ENCODE measurements at regions not wholly inside any gene's neighbourhood (a gene's known extent, or its start where the extent isn't known, plus 50 kb on each side); places are given as distances from the start of the nearest gene placed in this dataset.

DNA sequence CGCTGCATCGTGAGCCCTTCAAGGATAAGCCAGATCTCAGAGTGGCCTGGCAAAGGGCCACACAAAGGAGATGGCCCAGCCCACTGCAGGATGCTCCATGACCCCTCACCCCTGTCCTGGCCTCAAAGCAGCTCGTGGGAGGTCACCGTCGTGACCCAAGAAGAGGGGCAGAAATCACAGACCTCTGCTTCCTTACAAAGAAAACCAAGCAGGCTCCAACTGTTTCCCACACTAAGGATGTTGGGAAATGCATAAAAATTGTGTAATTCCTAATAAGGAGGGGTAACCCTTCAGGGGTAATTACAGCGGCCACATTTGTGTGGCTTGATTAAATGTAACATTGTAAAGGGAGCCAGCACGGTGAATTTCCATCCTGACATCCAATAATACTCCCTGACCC lies 102.3 kb downstream of the BOD1L2 start:
- DNase-seq, result no peak

DNA sequence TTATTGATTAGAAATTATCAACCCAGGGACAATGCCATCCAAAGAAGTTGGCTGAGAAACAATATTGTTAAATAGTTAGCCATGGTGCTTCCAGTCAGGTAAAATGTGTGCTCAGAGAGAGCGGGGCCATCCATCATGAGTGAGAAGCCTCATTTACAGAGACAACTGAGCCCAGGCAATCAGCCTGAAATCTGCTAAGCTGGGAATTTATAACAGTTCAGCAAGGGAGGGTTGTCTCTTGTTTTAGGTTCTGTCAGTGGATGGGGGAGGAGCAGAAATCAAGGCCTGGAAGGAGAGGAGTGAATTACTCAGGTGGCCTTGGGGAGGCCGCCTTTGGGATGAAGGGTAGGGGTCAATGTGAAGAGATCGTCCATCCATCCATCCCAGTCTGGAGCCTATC lies 102.5 kb upstream of the ST8SIA3 start:
- DNase-seq, result no peak

DNA sequence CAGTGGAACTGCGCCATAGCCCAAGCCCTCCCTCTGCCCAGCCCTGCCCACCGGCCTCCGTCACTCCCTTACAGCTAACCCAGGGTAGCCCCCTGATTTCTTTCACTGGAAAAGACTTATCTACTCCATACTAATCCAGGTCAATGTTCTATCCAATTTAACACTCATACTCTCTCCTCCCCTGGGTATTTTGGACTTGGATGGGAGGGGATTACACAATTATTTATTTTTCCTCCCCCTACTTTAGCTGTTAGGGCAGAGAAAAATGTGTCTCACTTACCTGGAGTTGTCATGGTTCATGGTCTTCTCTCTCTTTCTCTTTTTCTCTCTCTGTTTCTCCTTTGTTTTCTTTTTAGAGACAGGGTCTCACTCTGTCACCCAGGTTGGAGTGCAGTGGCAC lies 100.6 kb upstream of the ST8SIA3 start:
- DNase-seq, result no peak

DNA sequence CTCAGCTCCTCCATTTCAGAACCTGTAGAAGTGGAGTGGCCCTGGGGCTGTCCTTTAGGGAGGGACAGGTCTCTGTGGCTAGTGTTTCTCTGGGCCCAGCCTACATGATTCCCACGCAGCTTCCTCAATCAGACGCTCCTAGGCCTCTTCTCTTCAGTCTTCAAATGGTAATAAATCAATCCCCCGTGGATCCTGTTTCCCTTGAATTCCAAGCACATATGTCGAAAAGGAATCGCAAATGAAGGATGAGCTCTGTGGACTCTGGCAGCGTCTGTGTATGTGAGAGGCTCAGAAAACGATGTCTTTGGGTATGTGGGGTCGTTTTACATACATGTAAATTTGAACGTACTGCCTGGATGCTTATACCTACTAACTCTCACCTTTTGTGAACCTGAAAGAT lies 98.5 kb upstream of the ST8SIA3 start:
- DNase-seq, result no peak

DNA sequence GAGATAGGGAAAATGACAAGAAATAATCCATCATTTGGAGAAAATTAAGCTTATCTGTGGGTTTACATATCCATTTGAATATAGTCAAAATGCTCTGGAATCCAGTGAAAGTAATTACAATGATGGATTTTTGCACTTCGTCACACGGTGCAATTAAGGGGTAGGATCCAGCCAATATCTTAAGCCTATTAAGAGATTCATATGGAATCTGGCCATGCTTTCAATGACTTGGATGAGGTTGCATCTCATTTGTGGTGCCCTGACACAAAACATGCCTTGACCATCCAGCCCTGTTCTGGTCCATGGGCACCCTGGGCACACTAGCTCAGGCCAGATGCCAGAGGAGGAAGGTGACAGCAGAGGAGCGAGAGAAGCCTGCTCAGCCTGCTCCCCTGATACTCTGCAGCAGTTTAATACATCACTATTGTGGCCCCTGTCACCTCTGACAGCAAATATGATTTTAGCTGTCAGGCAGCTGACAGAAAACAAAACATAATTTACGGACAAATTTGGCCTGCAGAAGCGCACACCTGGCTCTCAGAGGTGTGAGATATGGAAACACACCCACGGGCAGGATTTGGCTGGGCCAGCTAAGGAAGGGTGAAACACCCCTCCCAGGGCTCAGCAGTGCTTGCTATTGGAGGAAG lies 94.1 kb upstream of the ST8SIA3 start:
- DNase-seq, result peak; percentile 33

DNA sequence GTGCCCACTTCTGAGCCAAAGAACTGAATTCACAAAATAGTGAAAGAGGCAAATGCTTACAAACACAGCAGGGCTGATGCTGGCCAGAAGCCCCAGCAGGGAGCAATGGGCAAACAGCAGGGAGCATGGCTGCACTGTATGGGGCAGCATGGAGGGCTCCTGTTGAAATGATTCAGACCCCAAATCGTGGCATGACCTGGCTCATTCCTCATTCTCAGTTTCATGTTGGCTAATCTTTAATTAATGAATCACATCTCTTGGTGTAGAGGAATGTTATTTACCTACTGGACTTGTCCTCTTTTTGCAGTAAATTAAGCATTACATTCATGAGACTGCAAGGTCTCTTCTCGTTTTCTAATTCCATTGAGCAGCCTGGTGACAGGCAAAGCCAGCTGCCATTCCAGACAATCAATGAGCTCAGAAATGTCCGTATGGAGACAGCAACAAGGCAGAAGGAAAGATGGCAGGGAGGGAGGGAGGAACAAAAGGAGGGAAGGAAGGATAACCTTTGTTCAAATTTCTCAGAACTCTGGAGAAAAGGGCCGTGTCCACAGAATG lies 84.9 kb upstream of the ST8SIA3 start:
- no peak for DNase-seq

DNA sequence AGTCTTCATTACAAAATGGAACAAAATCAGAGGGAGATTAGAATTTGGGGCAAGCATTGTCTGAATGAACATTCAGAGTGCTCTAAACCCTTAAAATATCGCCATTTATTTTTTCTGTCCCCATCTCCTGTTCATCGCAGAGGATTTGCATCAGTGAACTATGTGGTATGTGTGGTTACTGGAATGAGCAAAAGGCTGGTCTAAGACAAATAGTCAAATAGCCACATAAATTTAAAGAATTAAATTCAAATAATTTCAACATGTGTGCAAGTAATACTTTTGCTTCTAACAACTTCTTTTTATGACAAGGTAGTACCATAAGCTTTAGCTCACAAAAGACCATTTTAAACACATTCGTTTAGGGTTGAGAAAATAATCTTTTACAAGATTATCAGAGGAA lies 82.6 kb upstream of the ST8SIA3 start:
- no peak for DNase-seq

DNA sequence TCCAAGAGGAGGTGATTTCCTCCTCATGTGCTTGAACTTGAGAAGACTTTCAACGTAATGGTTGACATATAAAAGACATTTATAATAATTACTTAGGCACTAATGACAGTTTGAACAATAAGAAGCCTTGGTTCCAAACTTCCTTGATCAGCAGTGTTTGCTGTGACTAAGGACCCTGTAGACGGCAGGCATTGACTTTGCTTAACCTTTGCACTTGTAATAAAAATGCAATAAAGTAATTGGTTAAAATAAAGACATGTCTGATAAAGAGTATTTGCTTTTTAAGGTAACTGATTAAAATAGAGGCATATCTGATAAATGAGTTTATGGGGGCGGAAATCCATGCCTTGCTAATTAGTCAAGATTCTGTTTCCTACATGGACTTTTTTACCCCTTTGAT lies 82.2 kb upstream of the ST8SIA3 start:
- DNase-seq, result no peak

DNA sequence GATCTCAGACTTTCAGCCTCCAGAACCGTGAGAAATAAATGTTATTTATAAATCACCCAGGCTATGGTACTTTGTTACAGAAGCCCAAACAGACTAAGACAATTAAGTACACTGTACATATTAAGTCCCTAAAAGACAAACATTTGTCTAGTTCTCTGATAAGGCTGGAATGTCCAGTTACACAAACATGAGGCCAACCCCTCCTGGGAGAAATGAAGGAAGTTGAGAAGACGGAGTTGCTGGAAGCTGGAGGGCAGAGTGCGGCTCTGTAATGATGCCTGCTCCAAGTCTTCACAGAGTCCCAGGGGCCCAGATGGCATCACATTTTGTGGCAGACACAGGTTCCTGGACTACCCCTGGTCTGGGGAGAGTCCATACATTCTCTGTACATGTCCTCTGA lies 79.2 kb upstream of the ST8SIA3 start:
- DNase-seq, result no peak

DNA sequence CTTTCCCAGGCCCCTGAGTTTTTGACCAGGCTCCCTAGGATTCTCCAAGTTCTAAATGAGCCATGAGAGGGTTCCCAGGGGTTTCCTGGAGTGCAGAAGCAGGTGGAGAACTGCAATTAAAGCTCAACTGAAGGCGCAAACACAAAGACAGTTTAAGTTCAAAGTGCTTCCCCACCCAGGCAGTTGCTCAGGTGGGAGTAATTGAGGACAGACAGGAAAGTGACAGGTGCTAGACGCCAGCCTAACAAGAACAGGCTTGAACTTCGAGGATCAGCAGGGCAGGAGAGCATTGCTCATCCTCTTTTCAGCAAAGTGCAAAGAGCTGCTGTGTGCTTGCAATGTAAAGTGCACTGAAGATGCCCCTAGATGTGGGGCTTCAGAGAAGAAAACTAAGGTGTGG lies 77.2 kb upstream of the ST8SIA3 start:
- peak; percentile 63 for DNase-seq

DNA sequence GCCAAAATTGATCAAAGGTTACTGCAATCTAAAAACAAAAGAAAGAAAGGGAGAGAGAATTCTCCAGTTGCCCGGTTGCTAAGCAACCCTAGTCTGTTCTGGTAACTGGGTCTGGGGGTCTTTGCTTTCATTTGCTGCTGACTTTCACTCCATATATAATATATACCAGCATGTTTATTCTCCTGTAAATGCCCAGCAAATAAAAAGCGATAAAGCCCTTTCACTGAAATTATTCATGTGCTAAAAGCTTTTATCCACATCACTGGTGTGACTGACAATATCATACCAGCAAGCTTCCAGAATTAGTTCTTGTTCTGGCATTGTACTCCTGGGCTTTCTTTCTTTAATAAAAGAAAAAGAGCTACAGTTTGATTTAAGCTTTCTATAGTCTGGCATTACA lies 75.5 kb upstream of the ST8SIA3 start:
- DNase-seq, result peak; percentile 34

DNA sequence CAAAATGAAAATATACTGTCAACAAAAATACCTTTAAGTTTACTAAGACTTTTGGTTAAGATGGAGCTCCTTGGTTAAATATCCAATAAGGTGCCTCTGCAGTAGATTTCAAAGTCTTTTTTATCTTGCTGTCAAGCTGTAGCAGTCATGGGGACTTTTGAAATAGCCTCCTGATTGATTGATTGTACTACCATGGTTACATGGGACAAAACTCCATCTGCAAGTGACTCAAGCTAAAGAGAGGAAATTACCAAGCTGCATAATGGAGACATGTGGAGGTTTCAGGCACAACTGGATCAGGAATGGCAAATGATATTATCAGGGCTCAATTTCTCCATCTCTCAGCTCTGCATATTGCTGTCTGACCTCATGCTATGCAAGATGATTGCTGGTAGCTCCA lies 73.4 kb upstream of the ST8SIA3 start:
- no peak for DNase-seq

DNA sequence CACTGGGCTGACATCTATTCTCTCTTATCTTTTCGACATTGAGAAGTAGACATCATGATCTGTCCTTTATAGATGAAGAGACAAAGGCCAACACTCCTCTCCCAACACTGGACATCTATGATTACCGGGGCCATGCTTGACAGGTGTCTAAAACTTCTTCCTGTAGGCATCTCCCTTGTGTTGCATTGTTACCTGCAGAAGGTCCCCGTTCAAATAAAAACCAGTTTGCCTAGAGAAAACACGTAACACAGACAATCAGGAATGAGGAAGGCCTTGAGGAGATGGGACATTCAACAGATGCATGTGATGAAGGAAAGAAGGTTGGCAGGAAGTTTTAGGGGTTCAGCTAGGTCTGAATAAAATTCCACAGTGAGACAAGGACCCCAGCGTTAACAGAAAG lies 70.8 kb upstream of the ST8SIA3 start:
- no peak for DNase-seq

DNA sequence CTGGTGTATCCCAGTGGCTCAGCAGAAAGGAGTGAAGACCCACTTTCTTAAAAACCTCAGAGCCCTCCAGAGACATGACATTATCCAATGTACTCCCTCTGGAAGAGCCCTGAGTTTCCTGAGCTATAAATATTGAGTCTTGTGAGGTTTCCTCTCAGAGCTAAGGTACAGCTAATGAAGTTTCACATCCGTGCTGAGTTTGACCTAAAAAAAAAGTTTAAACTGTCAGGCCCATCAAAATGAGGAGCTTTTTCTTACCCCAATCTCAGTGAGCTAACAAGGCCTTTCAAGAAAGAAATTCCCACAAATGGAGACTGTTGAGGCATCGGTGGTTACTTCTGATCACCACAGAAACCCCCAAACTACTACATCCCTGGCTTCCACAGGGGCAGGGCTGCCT lies 65.4 kb upstream of the ST8SIA3 start:
- no peak for DNase-seq

DNA sequence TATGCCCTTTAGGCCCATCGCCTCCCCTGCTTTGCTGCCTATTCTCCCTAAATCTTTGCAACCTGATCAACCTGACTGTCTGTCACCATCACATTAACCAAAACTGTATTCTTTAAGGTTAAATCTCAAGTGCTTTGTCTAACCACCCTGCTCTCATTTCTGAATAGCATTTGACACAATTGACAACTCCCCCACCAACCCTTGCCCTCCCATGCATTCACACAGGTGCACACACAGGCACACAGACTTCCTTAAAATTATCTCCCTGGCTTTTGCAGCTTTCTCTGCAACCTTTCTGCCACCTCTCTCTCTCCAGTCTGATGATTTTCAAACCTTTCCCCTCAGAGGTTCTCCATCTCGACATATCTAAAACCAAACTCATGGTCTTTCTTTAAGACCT lies 64.6 kb upstream of the ST8SIA3 start:
- DNase-seq, result no peak

DNA sequence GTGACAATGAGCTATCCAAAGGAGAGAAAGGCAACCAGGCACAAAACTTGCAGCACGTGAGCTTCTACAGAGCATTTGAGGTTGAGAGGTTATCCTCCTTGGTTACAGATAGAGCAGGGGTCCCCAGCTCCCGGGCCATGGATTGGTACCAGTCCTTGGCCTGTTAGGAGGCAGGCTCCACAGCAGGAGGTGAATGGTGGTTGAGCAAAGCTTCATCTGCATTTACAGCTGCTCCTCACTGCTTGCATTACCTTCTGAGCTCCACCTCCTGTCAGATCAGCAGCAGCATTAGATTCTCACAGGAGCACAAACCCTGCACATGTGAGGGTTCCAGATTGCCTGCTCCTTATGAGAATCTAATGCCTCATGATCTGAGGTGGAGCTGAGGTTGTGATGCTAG lies 57.8 kb upstream of the ST8SIA3 start:
- DNase-seq, result no peak

DNA sequence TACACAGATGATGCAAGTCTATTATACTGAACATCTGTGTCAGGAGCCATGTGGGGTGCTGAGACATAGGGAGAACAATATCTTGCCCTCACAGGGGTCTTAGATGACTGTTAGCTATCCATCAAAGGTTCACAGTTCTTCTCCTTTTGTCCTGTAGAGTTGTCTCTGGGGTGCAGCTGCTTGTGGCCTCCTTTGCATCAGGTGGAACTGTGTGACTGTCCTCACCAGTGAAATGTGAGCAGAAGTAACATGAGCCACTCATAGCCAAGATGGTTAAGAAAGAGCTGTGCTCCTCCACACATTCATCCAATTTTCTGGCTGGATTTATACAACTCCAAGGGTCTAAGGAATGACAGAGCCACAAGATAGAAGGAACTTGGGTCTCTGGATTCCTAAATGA lies 56.0 kb upstream of the ST8SIA3 start:
- DNase-seq, result no peak

DNA sequence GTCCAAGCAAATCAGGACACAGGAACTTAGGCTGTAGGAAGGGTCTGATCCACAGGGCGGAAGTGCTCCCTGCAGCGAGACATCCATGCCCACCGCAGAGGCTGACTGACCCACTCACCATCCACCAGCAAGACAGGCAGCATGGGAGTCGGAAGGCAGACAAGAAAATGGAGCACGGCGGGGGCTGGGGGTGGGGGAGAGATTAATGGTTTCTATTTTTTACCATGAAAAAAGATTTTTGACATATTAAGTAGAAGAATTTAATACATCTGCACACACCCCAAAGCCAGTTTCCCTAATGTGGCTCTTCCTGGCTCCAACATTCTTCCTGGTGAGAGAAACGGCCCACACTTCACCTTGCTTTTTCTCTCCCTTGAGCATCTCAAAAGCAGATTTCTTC lies 55.1 kb upstream of the ST8SIA3 start:
- DNase-seq, result no peak

DNA sequence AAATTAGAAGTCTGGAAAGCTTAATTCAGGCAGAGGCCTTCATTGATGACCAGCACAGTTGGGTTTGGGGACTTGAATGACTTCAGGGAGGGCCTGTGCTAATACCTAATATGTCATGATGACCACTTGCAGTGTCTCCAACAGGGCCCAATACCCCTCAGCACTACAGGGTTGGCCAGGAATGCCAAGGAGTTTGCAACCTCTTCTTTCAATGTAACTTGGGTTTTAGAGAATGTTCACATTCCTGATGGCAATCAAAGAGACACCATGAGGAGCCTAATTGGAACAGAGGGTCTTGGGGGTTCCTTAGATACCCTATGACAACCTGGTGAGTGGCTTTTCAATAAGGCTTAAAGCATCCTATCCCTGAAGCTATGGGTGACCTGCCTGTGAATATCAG lies 52.4 kb upstream of the ST8SIA3 start:
- no peak for DNase-seq

DNA sequence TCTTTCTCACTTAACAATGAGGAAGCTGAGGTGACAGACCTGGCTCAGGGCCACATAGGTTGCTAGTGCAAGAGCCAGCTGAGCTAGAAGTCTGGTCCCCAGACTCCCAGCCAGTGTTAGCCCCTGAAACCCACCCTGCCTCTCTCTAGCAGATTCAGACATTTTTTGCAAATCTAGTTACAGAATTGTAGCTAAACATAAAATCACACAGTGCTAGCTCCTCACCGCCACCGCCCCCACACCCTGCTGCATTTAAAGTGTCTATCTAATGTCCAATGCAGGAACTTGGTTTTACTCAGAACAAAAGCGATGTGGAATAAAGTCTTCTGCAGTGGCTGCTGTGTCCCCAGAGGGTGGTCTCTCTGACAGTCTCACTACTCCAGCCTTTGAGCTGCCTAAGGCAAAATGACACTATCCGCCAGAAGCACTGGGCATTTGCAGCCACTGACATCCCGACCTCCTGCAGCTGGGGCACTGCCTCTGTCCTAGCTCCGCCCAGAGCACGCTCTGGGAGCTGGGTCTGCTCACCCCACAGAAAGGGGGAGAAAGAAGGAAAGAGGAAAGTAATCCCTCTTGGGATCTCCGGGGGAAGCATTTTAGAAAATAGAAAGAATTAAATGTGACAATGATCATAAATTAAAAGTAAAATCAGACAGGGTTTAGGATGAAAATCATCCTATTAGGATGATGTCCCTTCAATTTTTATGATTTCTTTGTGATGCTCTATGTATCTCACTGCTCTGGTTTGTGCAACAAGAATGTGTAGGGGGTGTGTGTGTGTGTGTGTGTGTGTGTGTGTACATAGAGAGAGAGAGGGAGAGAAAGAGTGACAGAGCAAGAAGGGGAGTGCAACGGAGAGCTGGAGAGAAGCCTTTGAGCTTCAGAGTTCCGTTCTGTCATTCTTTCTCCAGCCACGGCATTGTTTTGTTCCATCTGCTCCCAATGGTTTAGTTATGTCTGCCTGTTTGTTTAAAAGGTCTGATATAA lies 50.5 kb upstream of the ST8SIA3 start:
- no peak for DNase-seq
